ENCODE measurements at regions not wholly inside any gene's neighbourhood (a gene's known extent, or its start where the extent isn't known, plus 50 kb on each side); places are given as distances from the start of the nearest gene placed in this dataset.

- no peak for TF ChIP-seq POLR2AphosphoS5 (IDR thresholded peaks at IDR 0.05; ENCODE audit: low read depth, low read length)
- TF ChIP-seq POLR2A (IDR thresholded peaks at IDR 0.05; ENCODE audit: low read depth, low read length): no peak
- TF ChIP-seq PAX5 (IDR thresholded peaks at IDR 0.05; ENCODE audit: insufficient read depth, low read length, severe bottlenecking): no peak
- no peak for TF ChIP-seq POU2F2 (IDR thresholded peaks at IDR 0.05; ENCODE audit: low read depth, low read length)
- no peak for TF ChIP-seq SPI1 (IDR thresholded peaks at IDR 0.05; ENCODE audit: low read depth, low read length)
- no peak for TF ChIP-seq TAF1 (IDR thresholded peaks at IDR 0.05; ENCODE audit: low read depth, low read length)
Observed at GRCh38 chr13:106306748-106307277, 228.6 kb downstream of the EFNB2 start.

All from GM12891 (cell line).